ENCODE measurements at regions not wholly inside any gene's neighbourhood (a gene's known extent, or its start where the extent isn't known, plus 50 kb on each side); places are given as distances from the start of the nearest gene placed in this dataset.

- H3K9me3 ChIP-seq: no peaks in the 10 kb centered on the region
- peaks cover 11% of the 10 kb centered on the region; the same call in 2 of the 3 replicates for H3K4me1 ChIP-seq
- no peak overlapping the region for H3K4me3 ChIP-seq
- no peak for DNase-seq (ENCODE audit: low read depth in 1 of 2, low spot score in 1 of 2)
- no peak for TF ChIP-seq MAZ (IDR thresholded peaks at IDR 0.05; ENCODE audit: borderline replicate concordance, low read depth, low read length)
- TF ChIP-seq EHF (CRISPR knock-in tag; IDR thresholded peaks at IDR 0.05): no peak
- TF ChIP-seq POLR2AphosphoS2 (conservative IDR thresholded peaks at IDR 0.05; ENCODE audit: low read length): no peak
- no peak for TF ChIP-seq BHLHE40 (IDR thresholded peaks at IDR 0.05; ENCODE audit: low read depth, low read length)
- TF ChIP-seq CEBPB (IDR thresholded peaks at IDR 0.05): no peak
- no peak for TF ChIP-seq NR3C1 (IDR thresholded peaks at IDR 0.05)
- no peak for TF ChIP-seq RCOR1 (IDR thresholded peaks at IDR 0.05; ENCODE audit: low read depth, low read length)
- no peak for TF ChIP-seq E2F6 (IDR thresholded peaks at IDR 0.05; ENCODE audit: borderline replicate concordance, low read depth)
- TF ChIP-seq SMC3 (IDR thresholded peaks at IDR 0.05): no peak
- TF ChIP-seq HEYL (CRISPR knock-in tag; IDR thresholded peaks at IDR 0.05): no peak
- no peak for TF ChIP-seq ATOH8 (CRISPR knock-in tag; IDR thresholded peaks at IDR 0.05; ENCODE audit: low read depth)
- no peak for FAIRE-seq
- POLR2A ChIA-PET: no interaction called here
- ATAC-seq: no peak
- WGBS (ENCODE audit: missing lambda C conversion rate): 77% methylated on average over 4 of the region's 5 CpGs
- H3K4me2 ChIP-seq: no peak overlapping the region
- H3K27ac ChIP-seq: no peak overlapping the region
- CTCF ChIA-PET: no interaction called here
Observed at GRCh38 chr1:67627906-67628305, 57.1 kb upstream of the GADD45A start.

GRCh38 chr1:67629370-67630075, 55.5 kb upstream of the GADD45A start:
- 18% methylated on average over 1 of the region's 1 CpG for WGBS (ENCODE audit: missing lambda C conversion rate)
- ChIA-PET CTCF (interaction anchor here (1.3 kb wide), 1 partner anchor 11 kb away, joined by 3 read pairs; no protein-coding TSS in a partner anchor), POLR2A (no interaction called here)
- FAIRE-seq (no peak), ATAC-seq (no peak; a peak in 1 of 6 replicates), DNase-seq (ENCODE audit: low read depth in 1 of 2, low spot score in 1 of 2) (no peak)
- TF ChIP-seq ATOH8 (CRISPR knock-in tag; IDR thresholded peaks at IDR 0.05; ENCODE audit: low read depth) (no peak), BCL3 (IDR thresholded peaks at IDR 0.05) (no peak), HOXA7 (CRISPR knock-in tag; IDR thresholded peaks at IDR 0.05) (no peak), POLR2A (IDR thresholded peaks at IDR 0.05; ENCODE audit: low read length) (no peak), MAFK (IDR thresholded peaks at IDR 0.05; ENCODE audit: partially characterized antibody) (no peak), PHF8 (IDR thresholded peaks at IDR 0.05; ENCODE audit: borderline replicate concordance, low read depth) (no peak), MAX (IDR thresholded peaks at IDR 0.05) (no peak), ELK1 (IDR thresholded peaks at IDR 0.05; ENCODE audit: low read depth, low read length) (no peak), NPAS2 (CRISPR knock-in tag; IDR thresholded peaks at IDR 0.05; ENCODE audit: borderline replicate concordance) (no peak), RNF2 (IDR thresholded peaks at IDR 0.05; ENCODE audit: borderline replicate concordance, low read depth) (no peak), RCOR1 (IDR thresholded peaks at IDR 0.05; ENCODE audit: low read depth, low read length) (no peak)
- Histone ChIP-seq H3K4me1 (peaks cover 11% of the 10 kb centered on the region; the same call in 2 of the 3 replicates), H3K4me2 (no peak overlapping the region), H3K4me3 (no peak overlapping the region), H3K9me3 (no peaks in the 10 kb centered on the region), H3K27ac (no peak overlapping the region)
